RWPE2 (cell line): ENCODE measurements at regions not wholly inside any gene's neighbourhood (a gene's known extent, or its start where the extent isn't known, plus 50 kb on each side); places are given as distances from the start of the nearest gene placed in this dataset.

Source experiments
- ATAC-seq: fragments of 200-7000 bp; cut with Tn5 transposase; 3 replicates; pipeline ENCODE4 v1.9.1; 2021; ENCODE audit warnings: low read depth
- DNase-seq: peaks from one replicate; pipeline ENCODE4 v3.0.0-alpha.2; 2020; ENCODE audit warnings: low spot score
- H3K27ac ChIP-seq: fragments of 450-650 bp; 2 replicates; pipeline ENCODE4 v1.5.1; 2017; ENCODE audit warnings: mild to moderate bottlenecking; ENCODE audit not compliant: poor library complexity, severe bottlenecking
- H3K27me3 ChIP-seq: fragments of 250-450 bp; sonication (Bioruptor Pico); 2 replicates; pipeline ENCODE4 v1.5.1; 2021; ENCODE audit warnings: mild to moderate bottlenecking, moderate library complexity; ENCODE audit not compliant: insufficient read depth, poor library complexity, severe bottlenecking
- H3K36me3 ChIP-seq: fragments of 250-450 bp; sonication (Bioruptor Pico); 2 replicates; pipeline ENCODE4 v1.5.1; 2020; ENCODE audit warnings: low read depth, mild to moderate bottlenecking, moderate library complexity
- H3K4me1 ChIP-seq: fragments of 250-450 bp; sonication (Bioruptor Pico); 2 replicates; pipeline ENCODE4 v1.5.1; 2021; ENCODE audit warnings: mild to moderate bottlenecking, moderate library complexity; ENCODE audit not compliant: insufficient read depth, poor library complexity, severe bottlenecking
- H3K4me3 ChIP-seq: fragments of 250-450 bp; sonication (Bioruptor Pico); 2 replicates; pipeline ENCODE4 v1.5.1; 2021; ENCODE audit warnings: mild to moderate bottlenecking, moderate library complexity; ENCODE audit not compliant: severe bottlenecking
- H3K9me3 ChIP-seq: fragments of 250-450 bp; sonication (Bioruptor Pico); 2 replicates; pipeline ENCODE4 v1.5.1; 2021; ENCODE audit warnings: mild to moderate bottlenecking, moderate library complexity; ENCODE audit not compliant: severe bottlenecking
- CTCF ChIP-seq: fragments of 450-650 bp; IDR thresholded peaks from one replicate; pipeline ENCODE4 v1.5.1; 2017; ENCODE audit warnings: mild to moderate bottlenecking, moderate library complexity; ENCODE audit not compliant: poor library complexity, severe bottlenecking

GRCh38 chr2:8288206-8288605, 393.6 kb upstream of the ID2 start:
- TF ChIP-seq CTCF, result no peak
- Histone ChIP-seq H3K4me1 (no peaks in the 10 kb centered on the region), H3K27ac (no peak overlapping the region), H3K36me3 (no peaks in the 10 kb centered on the region), H3K27me3 (no peaks in the 10 kb centered on the region), H3K4me3 (no peak overlapping the region), H3K9me3 (no peaks in the 10 kb centered on the region)
- DNase-seq (no peak), ATAC-seq (no peak)

GRCh38 chr2:8289111-8289510, 392.7 kb upstream of the ID2 start:
- Histone ChIP-seq H3K36me3 (no peaks in the 10 kb centered on the region), H3K9me3 (no peaks in the 10 kb centered on the region), H3K27me3 (no peaks in the 10 kb centered on the region), H3K27ac (no peak overlapping the region), H3K4me1 (no peaks in the 10 kb centered on the region), H3K4me3 (no peak overlapping the region)
- no peak for TF ChIP-seq CTCF
- DNase-seq (no peak), ATAC-seq (no peak)

GRCh38 chr2:8290771-8291352, 391.0 kb upstream of the ID2 start:
- no peak for ATAC-seq
- H3K27me3 ChIP-seq, result no peaks in the 10 kb centered on the region
- no peaks in the 10 kb centered on the region for H3K4me1 ChIP-seq
- TF ChIP-seq CTCF, result no peak
- no peak for DNase-seq
- no peak overlapping the region for H3K4me3 ChIP-seq
- no peaks in the 10 kb centered on the region for H3K36me3 ChIP-seq
- no peaks in the 10 kb centered on the region for H3K9me3 ChIP-seq
- H3K27ac ChIP-seq, result no peak overlapping the region

- no peak for DNase-seq
- Histone ChIP-seq H3K4me1 (no peaks in the 10 kb centered on the region), H3K27me3 (no peaks in the 10 kb centered on the region), H3K27ac (no peak overlapping the region), H3K4me3 (no peak overlapping the region), H3K36me3 (no peaks in the 10 kb centered on the region), H3K9me3 (no peaks in the 10 kb centered on the region)
- no peak for ATAC-seq
- no peak for TF ChIP-seq CTCF
Measured at GRCh38 chr2:8296306-8296705, 385.6 kb upstream of the ID2 start.

- H3K4me1 ChIP-seq, result no peaks in the 10 kb centered on the region
- no peaks in the 10 kb centered on the region for H3K9me3 ChIP-seq
- H3K4me3 ChIP-seq, result no peak overlapping the region
- H3K27me3 ChIP-seq, result no peaks in the 10 kb centered on the region
- ATAC-seq, result no peak
- DNase-seq, result no peak
- no peaks in the 10 kb centered on the region for H3K36me3 ChIP-seq
- no peak for TF ChIP-seq CTCF
- H3K27ac ChIP-seq, result no peak overlapping the region
Measured at GRCh38 chr2:8297376-8298231, 384.3 kb upstream of the ID2 start.
